ENCODE measurements at regions not wholly inside any gene's neighbourhood (a gene's known extent, or its start where the extent isn't known, plus 50 kb on each side); places are given as distances from the start of the nearest gene placed in this dataset.

DNA sequence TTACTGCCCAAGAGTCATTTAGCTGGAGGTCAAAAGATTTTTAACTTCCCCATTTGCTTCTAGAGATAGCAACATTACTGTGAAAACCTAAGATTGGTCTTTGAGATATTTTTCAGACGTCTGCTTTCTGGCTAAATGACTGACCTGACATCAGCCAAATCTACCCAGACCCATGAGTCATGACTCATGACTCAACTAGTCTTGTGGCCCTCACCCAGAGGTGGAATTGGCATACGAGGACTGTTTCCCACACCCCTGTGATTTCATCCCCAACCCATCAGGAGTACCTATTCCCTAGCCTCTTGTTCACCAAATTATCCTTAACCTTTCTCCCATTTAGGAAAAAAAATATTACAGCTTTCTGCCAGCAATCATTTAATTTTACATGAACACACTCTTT, 641.6 kb downstream of the CDY2B start:
- TF ChIP-seq, protein P1, sequence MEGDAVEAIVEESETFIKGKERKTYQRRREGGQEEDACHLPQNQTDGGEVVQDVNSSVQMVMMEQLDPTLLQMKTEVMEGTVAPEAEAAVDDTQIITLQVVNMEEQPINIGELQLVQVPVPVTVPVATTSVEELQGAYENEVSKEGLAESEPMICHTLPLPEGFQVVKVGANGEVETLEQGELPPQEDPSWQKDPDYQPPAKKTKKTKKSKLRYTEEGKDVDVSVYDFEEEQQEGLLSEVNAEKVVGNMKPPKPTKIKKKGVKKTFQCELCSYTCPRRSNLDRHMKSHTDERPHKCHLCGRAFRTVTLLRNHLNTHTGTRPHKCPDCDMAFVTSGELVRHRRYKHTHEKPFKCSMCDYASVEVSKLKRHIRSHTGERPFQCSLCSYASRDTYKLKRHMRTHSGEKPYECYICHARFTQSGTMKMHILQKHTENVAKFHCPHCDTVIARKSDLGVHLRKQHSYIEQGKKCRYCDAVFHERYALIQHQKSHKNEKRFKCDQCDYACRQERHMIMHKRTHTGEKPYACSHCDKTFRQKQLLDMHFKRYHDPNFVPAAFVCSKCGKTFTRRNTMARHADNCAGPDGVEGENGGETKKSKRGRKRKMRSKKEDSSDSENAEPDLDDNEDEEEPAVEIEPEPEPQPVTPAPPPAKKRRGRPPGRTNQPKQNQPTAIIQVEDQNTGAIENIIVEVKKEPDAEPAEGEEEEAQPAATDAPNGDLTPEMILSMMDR (IDR thresholded peaks at IDR 0.05; ENCODE audit: low read depth, low read length, missing input control), result no peak
- TF ChIP-seq RXRA (IDR thresholded peaks at IDR 0.05), result no peak
- TF ChIP-seq, protein P2, sequence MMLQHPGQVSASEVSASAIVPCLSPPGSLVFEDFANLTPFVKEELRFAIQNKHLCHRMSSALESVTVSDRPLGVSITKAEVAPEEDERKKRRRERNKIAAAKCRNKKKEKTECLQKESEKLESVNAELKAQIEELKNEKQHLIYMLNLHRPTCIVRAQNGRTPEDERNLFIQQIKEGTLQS (IDR thresholded peaks at IDR 0.05), result no peak
- no peak for TF ChIP-seq HNF4A (conservative IDR thresholded peaks at IDR 0.05)
- no peak for TF ChIP-seq GABPA (IDR thresholded peaks at IDR 0.05 in 1 of 2, conservative IDR thresholded peaks at IDR 0.05 in 1 of 2)
- no peak for TF ChIP-seq TAF1 (conservative IDR thresholded peaks at IDR 0.05)
- TF ChIP-seq, protein P3, sequence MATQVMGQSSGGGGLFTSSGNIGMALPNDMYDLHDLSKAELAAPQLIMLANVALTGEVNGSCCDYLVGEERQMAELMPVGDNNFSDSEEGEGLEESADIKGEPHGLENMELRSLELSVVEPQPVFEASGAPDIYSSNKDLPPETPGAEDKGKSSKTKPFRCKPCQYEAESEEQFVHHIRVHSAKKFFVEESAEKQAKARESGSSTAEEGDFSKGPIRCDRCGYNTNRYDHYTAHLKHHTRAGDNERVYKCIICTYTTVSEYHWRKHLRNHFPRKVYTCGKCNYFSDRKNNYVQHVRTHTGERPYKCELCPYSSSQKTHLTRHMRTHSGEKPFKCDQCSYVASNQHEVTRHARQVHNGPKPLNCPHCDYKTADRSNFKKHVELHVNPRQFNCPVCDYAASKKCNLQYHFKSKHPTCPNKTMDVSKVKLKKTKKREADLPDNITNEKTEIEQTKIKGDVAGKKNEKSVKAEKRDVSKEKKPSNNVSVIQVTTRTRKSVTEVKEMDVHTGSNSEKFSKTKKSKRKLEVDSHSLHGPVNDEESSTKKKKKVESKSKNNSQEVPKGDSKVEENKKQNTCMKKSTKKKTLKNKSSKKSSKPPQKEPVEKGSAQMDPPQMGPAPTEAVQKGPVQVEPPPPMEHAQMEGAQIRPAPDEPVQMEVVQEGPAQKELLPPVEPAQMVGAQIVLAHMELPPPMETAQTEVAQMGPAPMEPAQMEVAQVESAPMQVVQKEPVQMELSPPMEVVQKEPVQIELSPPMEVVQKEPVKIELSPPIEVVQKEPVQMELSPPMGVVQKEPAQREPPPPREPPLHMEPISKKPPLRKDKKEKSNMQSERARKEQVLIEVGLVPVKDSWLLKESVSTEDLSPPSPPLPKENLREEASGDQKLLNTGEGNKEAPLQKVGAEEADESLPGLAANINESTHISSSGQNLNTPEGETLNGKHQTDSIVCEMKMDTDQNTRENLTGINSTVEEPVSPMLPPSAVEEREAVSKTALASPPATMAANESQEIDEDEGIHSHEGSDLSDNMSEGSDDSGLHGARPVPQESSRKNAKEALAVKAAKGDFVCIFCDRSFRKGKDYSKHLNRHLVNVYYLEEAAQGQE (IDR thresholded peaks at IDR 0.05), result no peak
- TF ChIP-seq, protein P4, sequence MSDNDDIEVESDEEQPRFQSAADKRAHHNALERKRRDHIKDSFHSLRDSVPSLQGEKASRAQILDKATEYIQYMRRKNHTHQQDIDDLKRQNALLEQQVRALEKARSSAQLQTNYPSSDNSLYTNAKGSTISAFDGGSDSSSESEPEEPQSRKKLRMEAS (IDR thresholded peaks at IDR 0.05), result no peak
- TF ChIP-seq RAD21 (IDR thresholded peaks at IDR 0.05), result no peak
- no peak for TF ChIP-seq SP1 (IDR thresholded peaks at IDR 0.05)
- no peak for TF ChIP-seq EGR1 (IDR thresholded peaks at IDR 0.05; ENCODE audit: low read depth in 2 of 2)
- no peak for TF ChIP-seq JUND (IDR thresholded peaks at IDR 0.05)
- TF ChIP-seq HNF4G (IDR thresholded peaks at IDR 0.05), result no peak
- no peak for TF ChIP-seq FOXA1 (IDR thresholded peaks at IDR 0.05)

All from liver (tissue), 3 donors.